Left ventricle myocardium inferior (tissue), 1 donor: ENCODE measurements at regions not wholly inside any gene's neighbourhood (a gene's known extent, or its start where the extent isn't known, plus 50 kb on each side); places are given as distances from the start of the nearest gene placed in this dataset.
A peak's percentile ranks its signal among the peaks of the same experiment; 100 is the strongest.

Experiments
- DNase-seq: peaks from one replicate; pipeline ENCODE4 v3.0.0-alpha.2; 2020
- H3K27ac ChIP-seq: fragments of 200-600 bp; replicated peaks from 2 replicates; pipeline ENCODE4 v1.8.0; 2021
- H3K27me3 ChIP-seq: fragments of 200-600 bp; 2 replicates; pipeline ENCODE4 v1.8.0; 2021; ENCODE audit warnings: low read depth
- H3K36me3 ChIP-seq: fragments of 200-600 bp; 2 replicates; pipeline ENCODE4 v1.8.0; 2021
- H3K4me1 ChIP-seq: fragments of 200-600 bp; 2 replicates; pipeline ENCODE4 v1.8.0; 2021
- H3K4me3 ChIP-seq: fragments of 200-600 bp; 2 replicates; pipeline ENCODE4 v1.8.0; 2021; ENCODE audit warnings: mild to moderate bottlenecking, moderate library complexity
- H3K9me3 ChIP-seq: fragments of 200-600 bp; replicated peaks from 2 replicates; pipeline ENCODE4 v1.8.0; 2021
- CTCF ChIP-seq: fragments of 200-600 bp; IDR thresholded peaks from 2 replicates; pipeline ENCODE4 v1.8.0; 2021; ENCODE audit warnings: antibody characterized with exemption, mild to moderate bottlenecking, borderline replicate concordance
- intact Hi-C: fragments of 100-400 bp; cut with micrococcal nuclease; formaldehyde crosslinking; loops from one replicate; pipeline ENCODE4 v1.11.0; 2022
- donor health status: DM: no; HTN: yes; CAD: no; lungs with severe emphysema.

DNA sequence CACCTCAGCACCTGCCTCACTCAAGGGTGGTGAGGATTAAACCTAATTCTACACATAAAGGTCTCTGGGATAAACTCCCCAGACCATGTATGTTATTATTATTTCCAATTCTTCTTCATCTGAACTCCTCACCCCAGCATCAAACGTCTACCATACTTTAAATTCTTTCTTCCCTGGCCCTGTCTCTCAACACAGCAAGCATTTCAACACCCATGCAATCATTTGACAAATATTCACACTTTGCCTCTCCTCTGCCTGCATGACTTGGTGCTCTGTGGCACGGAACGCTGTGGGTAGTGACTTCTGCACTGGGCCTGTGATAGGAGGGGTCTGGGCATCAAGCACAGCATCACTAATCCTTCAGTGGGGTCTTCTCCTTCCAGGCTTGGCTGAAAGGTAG is 490.8 kb downstream of the TNS3 start:
- no peak for TF ChIP-seq CTCF
- DNase-seq = no peak
- H3K9me3 ChIP-seq = no peaks in the 10 kb centered on the region
- H3K4me3 ChIP-seq = no peak overlapping the region
- no peaks in the 10 kb centered on the region for H3K27me3 ChIP-seq
- H3K4me1 ChIP-seq = peaks cover 12% of the 10 kb centered on the region
- intact Hi-C loops = no loop called here
- H3K27ac ChIP-seq = no peak overlapping the region
- H3K36me3 ChIP-seq = no peaks in the 10 kb centered on the region

GRCh38 chr7:47089461-47089860 is 492.4 kb downstream of the TNS3 start:
- intact Hi-C loops = loop anchor here (5.0 kb wide), 1 partner anchor 1167 kb away; the partner anchor contains the start of gene IGFBP3

GRCh38 chr7:47089068-47089417 is 492.9 kb downstream of the TNS3 start:
- Histone ChIP-seq H3K4me3 (no peak overlapping the region), H3K4me1 (peaks cover 12% of the 10 kb centered on the region), H3K27ac (no peak overlapping the region), H3K9me3 (no peaks in the 10 kb centered on the region), H3K27me3 (no peaks in the 10 kb centered on the region), H3K36me3 (no peaks in the 10 kb centered on the region)
- no peak for TF ChIP-seq CTCF
- intact Hi-C loops = loop anchor here (5.0 kb wide), 1 partner anchor 1167 kb away; the partner anchor contains the start of gene IGFBP3
- no peak for DNase-seq

More at GRCh38 chr7:47089461-47089860, 492.4 kb downstream of the TNS3 start:
- no peaks in the 10 kb centered on the region for H3K36me3 ChIP-seq
- no peak for DNase-seq
- H3K27me3 ChIP-seq = no peaks in the 10 kb centered on the region
- H3K27ac ChIP-seq = no peak overlapping the region
- no peaks in the 10 kb centered on the region for H3K9me3 ChIP-seq
- no peak for TF ChIP-seq CTCF
- peaks cover 12% of the 10 kb centered on the region for H3K4me1 ChIP-seq
- H3K4me3 ChIP-seq = no peak overlapping the region

- H3K36me3 ChIP-seq = no peaks in the 10 kb centered on the region
- H3K27ac ChIP-seq = no peak overlapping the region
- no peaks in the 10 kb centered on the region for H3K9me3 ChIP-seq
- intact Hi-C loops = loop anchor here (5.0 kb wide), 1 partner anchor 1166 kb away; the partner anchor contains the start of gene IGFBP3
- no peaks in the 10 kb centered on the region for H3K27me3 ChIP-seq
- peaks cover 12% of the 10 kb centered on the region for H3K4me1 ChIP-seq
- DNase-seq = peak; percentile 49
- peak; percentile 95 for TF ChIP-seq CTCF
- no peak overlapping the region for H3K4me3 ChIP-seq
Measured at GRCh38 chr7:47088329-47089067, 493.4 kb downstream of the TNS3 start.

DNA sequence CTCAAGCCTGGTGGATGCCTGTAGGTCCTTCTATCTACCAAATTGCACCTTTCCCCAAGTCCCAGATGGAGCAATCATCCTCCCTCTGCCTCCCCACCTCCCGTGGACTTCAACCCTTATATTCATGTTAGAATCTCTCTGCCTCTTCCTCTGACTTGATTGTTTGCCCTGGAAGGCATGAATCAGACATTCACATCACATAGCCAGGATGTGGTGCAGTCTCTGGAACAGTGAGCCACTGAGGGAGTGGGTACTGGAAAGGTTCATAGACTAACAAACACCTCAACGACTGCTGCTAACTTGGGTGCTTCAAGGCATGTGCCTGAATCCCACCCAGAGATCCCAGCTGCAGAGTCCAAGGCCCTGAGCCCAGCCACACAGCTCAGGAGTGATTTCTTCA is 494.0 kb downstream of the TNS3 start:
- intact Hi-C loops = loop anchor here (5.0 kb wide), 1 partner anchor 1166 kb away; the partner anchor contains the start of gene IGFBP3
- H3K27me3 ChIP-seq = no peaks in the 10 kb centered on the region
- no peaks in the 10 kb centered on the region for H3K9me3 ChIP-seq
- no peak overlapping the region for H3K27ac ChIP-seq
- H3K36me3 ChIP-seq = no peaks in the 10 kb centered on the region
- peaks cover 12% of the 10 kb centered on the region for H3K4me1 ChIP-seq
- no peak for DNase-seq
- no peak for TF ChIP-seq CTCF
- H3K4me3 ChIP-seq = no peak overlapping the region
